ENCODE measurements at regions not wholly inside any gene's neighbourhood (a gene's known extent, or its start where the extent isn't known, plus 50 kb on each side); places are given as distances from the start of the nearest gene placed in this dataset.
"Not testable (repeated sequence)": the region's sequence is repeated elsewhere in the genome, so short reads cannot be mapped to it uniquely, and the experiment has no call there.

- DNase-seq (ENCODE audit: low spot score): no peak
These were observed 159.6 kb downstream of the PTPRU start for GRCh38 chr1:29395736-29396437.

- no peak for DNase-seq (ENCODE audit: low spot score)
These were observed 158.4 kb downstream of the PTPRU start for GRCh38 chr1:29394521-29395225.

GRCh38 chr1:29393451-29393826, 157.1 kb downstream of the PTPRU start:
- DNase-seq (ENCODE audit: low spot score): no peak

- no peak for DNase-seq (ENCODE audit: low spot score)
These were observed 156.4 kb downstream of the PTPRU start for GRCh38 chr1:29392486-29393450.

- DNase-seq (ENCODE audit: low spot score): no peak
These were observed 155.7 kb downstream of the PTPRU start for GRCh38 chr1:29392036-29392435.

- no peak for DNase-seq (ENCODE audit: low spot score)
These were observed 155.1 kb downstream of the PTPRU start for GRCh38 chr1:29391362-29391880.

GRCh38 chr1:29390491-29391361, 154.4 kb downstream of the PTPRU start:
- DNase-seq (ENCODE audit: low spot score): no peak

- no peak for DNase-seq (ENCODE audit: low spot score)
These were observed 153.8 kb downstream of the PTPRU start for GRCh38 chr1:29390075-29390474.

- no peak for DNase-seq (ENCODE audit: low spot score)
These were observed 153.3 kb downstream of the PTPRU start for GRCh38 chr1:29389533-29390041.

- DNase-seq (ENCODE audit: low spot score): no peak
These were observed 152.6 kb downstream of the PTPRU start for GRCh38 chr1:29388884-29389283.

GRCh38 chr1:29388170-29388569, 151.8 kb downstream of the PTPRU start:
- DNase-seq (ENCODE audit: low spot score): no peak

GRCh38 chr1:29387210-29387609, 150.9 kb downstream of the PTPRU start:
- no peak for DNase-seq (ENCODE audit: low spot score)

GRCh38 chr1:29386453-29386852, 150.1 kb downstream of the PTPRU start:
- not testable (repeated sequence) for DNase-seq (ENCODE audit: low spot score)

GRCh38 chr1:29385966-29386365, 149.6 kb downstream of the PTPRU start:
- DNase-seq (ENCODE audit: low spot score): peak; percentile 41

- DNase-seq (ENCODE audit: low spot score): no peak
These were observed 148.2 kb downstream of the PTPRU start for GRCh38 chr1:29384496-29385015.

- peak; percentile 25 for DNase-seq (ENCODE audit: low spot score)
These were observed 147.5 kb downstream of the PTPRU start for GRCh38 chr1:29383746-29384371.

GRCh38 chr1:29382851-29383745, 146.8 kb downstream of the PTPRU start:
- no peak for DNase-seq (ENCODE audit: low spot score)

- DNase-seq (ENCODE audit: low spot score): no peak
These were observed 145.1 kb downstream of the PTPRU start for GRCh38 chr1:29381426-29381825.

- no peak for DNase-seq (ENCODE audit: low spot score)
These were observed 144.2 kb downstream of the PTPRU start for GRCh38 chr1:29380532-29380931.

All from H4 (cell line).